ENCODE measurements at regions not wholly inside any gene's neighbourhood (a gene's known extent, or its start where the extent isn't known, plus 50 kb on each side); places are given as distances from the start of the nearest gene placed in this dataset.

GRCh38 chr16:60485872-60486489 lies 1550.3 kb downstream of the CDH8 start:
- H3K27ac ChIP-seq (ENCODE audit: insufficient read depth, low read depth, low read length, poor library complexity, severe bottlenecking), result no peak overlapping the region
- H3K36me3 ChIP-seq (ENCODE audit: control insufficient read depth, insufficient read depth, low read length), result no peaks in the 10 kb centered on the region
- no peak overlapping the region for H3K4me3 ChIP-seq (ENCODE audit: insufficient read depth, low read depth, low read length)
- 93 to 94% methylated on average over 1 of the region's 1 CpG for WGBS, 2 experiments
- H3K4me1 ChIP-seq (ENCODE audit: control insufficient read depth, insufficient read depth, low read length), result no peaks in the 10 kb centered on the region
- no peaks in the 10 kb centered on the region for H3K27me3 ChIP-seq (ENCODE audit: control insufficient read depth, insufficient read depth, low read length, poor library complexity, severe bottlenecking)
- no peaks in the 10 kb centered on the region for H3K9me3 ChIP-seq (ENCODE audit: control insufficient read depth, low read length)

- WGBS, 2 experiments, result 94 to 100% methylated on average over 1 to 2 of the region's 2 CpGs
- H3K4me3 ChIP-seq (ENCODE audit: insufficient read depth, low read depth, low read length), result no peak overlapping the region
- no peak overlapping the region for H3K27ac ChIP-seq (ENCODE audit: insufficient read depth, low read depth, low read length, poor library complexity, severe bottlenecking)
- no peaks in the 10 kb centered on the region for H3K4me1 ChIP-seq (ENCODE audit: control insufficient read depth, insufficient read depth, low read length)
- H3K36me3 ChIP-seq (ENCODE audit: control insufficient read depth, insufficient read depth, low read length), result no peaks in the 10 kb centered on the region
- no peaks in the 10 kb centered on the region for H3K27me3 ChIP-seq (ENCODE audit: control insufficient read depth, insufficient read depth, low read length, poor library complexity, severe bottlenecking)
- H3K9me3 ChIP-seq (ENCODE audit: control insufficient read depth, low read length), result no peaks in the 10 kb centered on the region
Observed at GRCh38 chr16:60484901-60485300, 1551.3 kb downstream of the CDH8 start.

- 91 to 100% methylated on average over 2 of the region's 2 CpGs for WGBS, 2 experiments
- H3K4me3 ChIP-seq (ENCODE audit: insufficient read depth, low read depth, low read length), result no peak overlapping the region
Observed at GRCh38 chr16:60481591-60481990, 1554.6 kb downstream of the CDH8 start.

GRCh38 chr16:60478810-60479209 lies 1557.4 kb downstream of the CDH8 start:
- Histone ChIP-seq H3K4me3 (ENCODE audit: insufficient read depth, low read depth, low read length) (no peak overlapping the region), H3K27me3 (ENCODE audit: control insufficient read depth, insufficient read depth, low read length, poor library complexity, severe bottlenecking) (no peaks in the 10 kb centered on the region), H3K4me1 (ENCODE audit: control insufficient read depth, insufficient read depth, low read length) (no peaks in the 10 kb centered on the region), H3K27ac (ENCODE audit: insufficient read depth, low read depth, low read length, poor library complexity, severe bottlenecking) (no peak overlapping the region), H3K36me3 (ENCODE audit: control insufficient read depth, insufficient read depth, low read length) (no peaks in the 10 kb centered on the region), H3K9me3 (ENCODE audit: control insufficient read depth, low read length) (no peaks in the 10 kb centered on the region)
- WGBS, 2 experiments, result no CpG with 5 or more reads among the region's 1 CpG

More at GRCh38 chr16:60481591-60481990, 1554.6 kb downstream of the CDH8 start:
- Histone ChIP-seq H3K9me3 (ENCODE audit: control insufficient read depth, low read length) (no peaks in the 10 kb centered on the region), H3K27ac (ENCODE audit: insufficient read depth, low read depth, low read length, poor library complexity, severe bottlenecking) (no peak overlapping the region), H3K36me3 (ENCODE audit: control insufficient read depth, insufficient read depth, low read length) (no peaks in the 10 kb centered on the region), H3K27me3 (ENCODE audit: control insufficient read depth, insufficient read depth, low read length, poor library complexity, severe bottlenecking) (no peaks in the 10 kb centered on the region), H3K4me1 (ENCODE audit: control insufficient read depth, insufficient read depth, low read length) (no peaks in the 10 kb centered on the region)

- no peak overlapping the region for H3K4me3 ChIP-seq (ENCODE audit: insufficient read depth, low read depth, low read length)
- H3K27ac ChIP-seq (ENCODE audit: insufficient read depth, low read depth, low read length, poor library complexity, severe bottlenecking), result no peak overlapping the region
- no peaks in the 10 kb centered on the region for H3K4me1 ChIP-seq (ENCODE audit: control insufficient read depth, insufficient read depth, low read length)
- WGBS, 2 experiments, result 86% methylated on average over 1 of the region's 1 CpG; no CpG with 5 or more reads in 1 of the 2 experiments
- no peaks in the 10 kb centered on the region for H3K36me3 ChIP-seq (ENCODE audit: control insufficient read depth, insufficient read depth, low read length)
- H3K27me3 ChIP-seq (ENCODE audit: control insufficient read depth, insufficient read depth, low read length, poor library complexity, severe bottlenecking), result no peaks in the 10 kb centered on the region
- no peaks in the 10 kb centered on the region for H3K9me3 ChIP-seq (ENCODE audit: control insufficient read depth, low read length)
Observed at GRCh38 chr16:60463986-60464385, 1572.3 kb downstream of the CDH8 start.

- WGBS, 2 experiments, result 98 to 100% methylated on average over 2 of the region's 2 CpGs
- no peak overlapping the region for H3K4me3 ChIP-seq (ENCODE audit: insufficient read depth, low read depth, low read length)
- H3K4me1 ChIP-seq (ENCODE audit: control insufficient read depth, insufficient read depth, low read length), result no peaks in the 10 kb centered on the region
- H3K9me3 ChIP-seq (ENCODE audit: control insufficient read depth, low read length), result no peaks in the 10 kb centered on the region
- H3K27ac ChIP-seq (ENCODE audit: insufficient read depth, low read depth, low read length, poor library complexity, severe bottlenecking), result no peak overlapping the region
- H3K27me3 ChIP-seq (ENCODE audit: control insufficient read depth, insufficient read depth, low read length, poor library complexity, severe bottlenecking), result no peaks in the 10 kb centered on the region
- no peaks in the 10 kb centered on the region for H3K36me3 ChIP-seq (ENCODE audit: control insufficient read depth, insufficient read depth, low read length)
Observed at GRCh38 chr16:60459463-60459862, 1576.8 kb downstream of the CDH8 start.

- H3K4me1 ChIP-seq (ENCODE audit: control insufficient read depth, insufficient read depth, low read length), result no peaks in the 10 kb centered on the region
- WGBS, 2 experiments, result 88 to 91% methylated on average over 1 of the region's 1 CpG
Observed at GRCh38 chr16:60458255-60458654, 1578.0 kb downstream of the CDH8 start.

GRCh38 chr16:60452646-60453045 lies 1583.6 kb downstream of the CDH8 start:
- no peak overlapping the region for H3K27ac ChIP-seq (ENCODE audit: insufficient read depth, low read depth, low read length, poor library complexity, severe bottlenecking)
- H3K9me3 ChIP-seq (ENCODE audit: control insufficient read depth, low read length), result no peaks in the 10 kb centered on the region
- no peaks in the 10 kb centered on the region for H3K27me3 ChIP-seq (ENCODE audit: control insufficient read depth, insufficient read depth, low read length, poor library complexity, severe bottlenecking)
- no peaks in the 10 kb centered on the region for H3K4me1 ChIP-seq (ENCODE audit: control insufficient read depth, insufficient read depth, low read length)
- H3K36me3 ChIP-seq (ENCODE audit: control insufficient read depth, insufficient read depth, low read length), result no peaks in the 10 kb centered on the region
- no peak overlapping the region for H3K4me3 ChIP-seq (ENCODE audit: insufficient read depth, low read depth, low read length)

More at GRCh38 chr16:60458255-60458654, 1578.0 kb downstream of the CDH8 start:
- Histone ChIP-seq H3K36me3 (ENCODE audit: control insufficient read depth, insufficient read depth, low read length) (no peaks in the 10 kb centered on the region), H3K4me3 (ENCODE audit: insufficient read depth, low read depth, low read length) (no peak overlapping the region), H3K27me3 (ENCODE audit: control insufficient read depth, insufficient read depth, low read length, poor library complexity, severe bottlenecking) (no peaks in the 10 kb centered on the region), H3K9me3 (ENCODE audit: control insufficient read depth, low read length) (no peaks in the 10 kb centered on the region), H3K27ac (ENCODE audit: insufficient read depth, low read depth, low read length, poor library complexity, severe bottlenecking) (no peak overlapping the region)

- 82 to 85% methylated on average over 5 to 6 of the region's 6 CpGs for WGBS, 2 experiments
Observed at GRCh38 chr16:60438894-60439293, 1597.3 kb downstream of the CDH8 start.

GRCh38 chr16:60432472-60432871 lies 1603.8 kb downstream of the CDH8 start:
- H3K4me1 ChIP-seq (ENCODE audit: control insufficient read depth, insufficient read depth, low read length), result no peaks in the 10 kb centered on the region
- no peaks in the 10 kb centered on the region for H3K9me3 ChIP-seq (ENCODE audit: control insufficient read depth, low read length)
- no peaks in the 10 kb centered on the region for H3K36me3 ChIP-seq (ENCODE audit: control insufficient read depth, insufficient read depth, low read length)
- H3K27ac ChIP-seq (ENCODE audit: insufficient read depth, low read depth, low read length, poor library complexity, severe bottlenecking), result no peak overlapping the region
- H3K4me3 ChIP-seq (ENCODE audit: insufficient read depth, low read depth, low read length), result no peak overlapping the region
- H3K27me3 ChIP-seq (ENCODE audit: control insufficient read depth, insufficient read depth, low read length, poor library complexity, severe bottlenecking), result no peaks in the 10 kb centered on the region

More at GRCh38 chr16:60438894-60439293, 1597.3 kb downstream of the CDH8 start:
- no peak overlapping the region for H3K27ac ChIP-seq (ENCODE audit: insufficient read depth, low read depth, low read length, poor library complexity, severe bottlenecking)
- no peaks in the 10 kb centered on the region for H3K27me3 ChIP-seq (ENCODE audit: control insufficient read depth, insufficient read depth, low read length, poor library complexity, severe bottlenecking)
- H3K9me3 ChIP-seq (ENCODE audit: control insufficient read depth, low read length), result no peaks in the 10 kb centered on the region
- no peak overlapping the region for H3K4me3 ChIP-seq (ENCODE audit: insufficient read depth, low read depth, low read length)
- H3K36me3 ChIP-seq (ENCODE audit: control insufficient read depth, insufficient read depth, low read length), result no peaks in the 10 kb centered on the region
- no peaks in the 10 kb centered on the region for H3K4me1 ChIP-seq (ENCODE audit: control insufficient read depth, insufficient read depth, low read length)

GRCh38 chr16:60419859-60420258 lies 1616.4 kb downstream of the CDH8 start:
- no peaks in the 10 kb centered on the region for H3K27me3 ChIP-seq (ENCODE audit: control insufficient read depth, insufficient read depth, low read length, poor library complexity, severe bottlenecking)
- no peak overlapping the region for H3K27ac ChIP-seq (ENCODE audit: insufficient read depth, low read depth, low read length, poor library complexity, severe bottlenecking)
- no peaks in the 10 kb centered on the region for H3K4me1 ChIP-seq (ENCODE audit: control insufficient read depth, insufficient read depth, low read length)
- H3K4me3 ChIP-seq (ENCODE audit: insufficient read depth, low read depth, low read length), result no peak overlapping the region
- WGBS, 2 experiments, result 84 to 85% methylated on average over 4 of the region's 4 CpGs
- no peaks in the 10 kb centered on the region for H3K36me3 ChIP-seq (ENCODE audit: control insufficient read depth, insufficient read depth, low read length)
- H3K9me3 ChIP-seq (ENCODE audit: control insufficient read depth, low read length), result no peaks in the 10 kb centered on the region
